Choroid plexus epithelial cell (primary cell): ENCODE measurements at regions not wholly inside any gene's neighbourhood (a gene's known extent, or its start where the extent isn't known, plus 50 kb on each side); places are given as distances from the start of the nearest gene placed in this dataset.
"Not testable (repeated sequence)": the region's sequence is repeated elsewhere in the genome, so short reads cannot be mapped to it uniquely, and the experiment has no call there.

ENCODE experiments used
- DNase-seq: peaks from one replicate; pipeline ENCODE4 v3.0.0-alpha.2; 2010; ENCODE audit warnings: low read depth
- H3K4me3 ChIP-seq: 2 replicates; pipeline ENCODE4 v1.5.1; 2011; ENCODE audit warnings: low read depth, mild to moderate bottlenecking, control low read depth, low read length, moderate library complexity
- CTCF ChIP-seq: conservative IDR thresholded peaks from 2 replicates; pipeline ENCODE4 v1.5.1; 2011; ENCODE audit warnings: low read depth, mild to moderate bottlenecking, control low read depth, inconsistent platforms, low read length, moderate library complexity

DNA sequence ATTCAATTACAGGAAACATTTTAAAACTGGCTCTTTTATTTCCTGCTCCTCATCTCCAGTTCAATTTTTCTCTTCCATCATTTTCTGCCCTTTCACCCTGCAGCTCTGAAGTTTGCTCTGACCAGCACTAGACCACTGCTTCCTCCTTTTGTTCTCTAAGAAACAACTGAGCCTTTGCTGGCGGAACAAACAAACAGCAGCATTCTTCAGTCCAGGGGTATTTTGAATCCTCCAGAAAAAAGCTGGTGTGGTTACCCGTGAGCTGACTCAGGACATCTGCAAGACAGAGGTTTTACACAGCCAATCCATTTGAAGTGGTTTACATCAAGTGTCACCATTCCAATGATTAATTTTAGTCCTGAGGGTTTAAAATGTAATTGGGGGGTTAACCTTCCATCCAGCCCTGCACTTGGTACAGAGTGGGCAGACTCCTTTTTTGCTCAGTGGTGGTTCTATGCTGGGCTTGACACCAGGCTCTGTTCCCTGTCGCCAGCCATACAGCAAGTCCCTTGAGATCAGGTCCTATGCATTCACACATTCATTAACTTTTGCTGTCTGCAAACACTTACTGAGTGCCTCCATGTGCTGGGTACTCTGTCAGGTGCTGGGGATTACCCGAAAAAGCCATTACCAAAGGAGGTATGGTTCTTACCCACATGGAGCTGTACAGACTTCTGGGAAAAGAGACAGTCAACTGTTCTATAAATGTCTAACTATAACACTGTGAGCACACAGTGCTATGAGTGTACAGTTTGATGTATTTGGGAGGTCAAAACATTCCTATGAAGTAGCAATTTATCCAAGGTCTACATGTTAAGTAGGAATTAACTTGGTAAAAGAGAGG lies 909.4 kb upstream of the GYPC start:
- no peak for TF ChIP-seq CTCF
- DNase-seq: no peak
- no peak overlapping the region for H3K4me3 ChIP-seq

DNA sequence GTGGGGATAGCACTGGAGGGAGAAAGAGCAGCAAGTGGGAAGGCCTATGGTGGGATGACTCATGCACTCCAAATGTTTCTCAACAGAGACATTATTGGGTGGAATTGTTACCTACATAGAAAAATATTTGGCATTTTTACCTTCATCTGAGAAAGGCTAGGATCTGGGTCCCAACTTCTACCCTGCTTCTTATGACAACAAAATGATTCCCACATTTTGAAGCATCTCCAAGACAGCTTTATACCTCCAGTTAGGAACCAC lies 908.9 kb upstream of the GYPC start:
- DNase-seq: no peak
- TF ChIP-seq CTCF: no peak
- H3K4me3 ChIP-seq: no peak overlapping the region

DNA sequence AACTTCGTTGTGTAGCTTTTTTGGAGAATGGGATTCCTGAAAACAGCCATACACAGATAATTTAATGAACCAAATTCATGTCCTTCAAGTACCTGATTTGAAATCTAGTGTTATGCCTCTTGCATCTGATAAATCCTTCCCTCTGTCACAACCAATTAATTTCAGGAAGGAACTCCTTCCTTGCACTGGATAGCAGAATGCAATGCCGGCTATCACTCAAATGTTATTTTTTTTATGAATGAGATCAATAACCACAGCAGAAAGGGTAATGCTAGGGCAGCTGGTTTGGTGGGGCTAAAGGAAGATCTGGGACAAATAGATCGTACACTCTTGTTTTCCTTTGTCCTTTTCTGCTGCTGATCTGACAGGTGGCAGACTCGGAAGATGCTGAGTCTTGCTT lies 899.5 kb upstream of the GYPC start:
- DNase-seq: no peak
- TF ChIP-seq CTCF: no peak
- no peak overlapping the region for H3K4me3 ChIP-seq

DNA sequence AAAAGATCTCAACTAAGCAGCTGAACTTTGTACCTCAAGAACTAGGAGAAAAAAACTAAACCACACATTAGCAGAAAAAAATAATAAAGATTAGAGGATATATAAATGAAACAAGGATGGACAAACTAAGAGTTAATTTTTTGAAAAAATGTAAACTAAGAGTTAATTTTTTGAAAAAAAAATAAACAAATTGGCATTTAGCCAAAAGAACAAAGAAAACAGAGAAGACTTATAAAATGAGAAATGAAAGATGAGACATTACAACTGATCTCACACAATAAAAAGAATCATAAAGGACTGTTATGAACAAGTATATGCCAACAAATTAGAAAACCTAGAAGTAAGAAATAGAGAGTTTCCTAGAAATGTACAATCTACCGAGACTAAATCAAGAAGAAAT lies 859.2 kb upstream of the GYPC start:
- no peak for TF ChIP-seq CTCF
- H3K4me3 ChIP-seq: no peak overlapping the region
- no peak for DNase-seq

GRCh38 chr2:125797192-125797591 lies 858.8 kb upstream of the GYPC start:
- TF ChIP-seq CTCF: no peak
- no peak for DNase-seq
- H3K4me3 ChIP-seq: no peak overlapping the region

- TF ChIP-seq CTCF: no peak
- no peak overlapping the region for H3K4me3 ChIP-seq
- DNase-seq: no peak
These were observed 833.2 kb upstream of the GYPC start for GRCh38 chr2:125822746-125823145.

DNA sequence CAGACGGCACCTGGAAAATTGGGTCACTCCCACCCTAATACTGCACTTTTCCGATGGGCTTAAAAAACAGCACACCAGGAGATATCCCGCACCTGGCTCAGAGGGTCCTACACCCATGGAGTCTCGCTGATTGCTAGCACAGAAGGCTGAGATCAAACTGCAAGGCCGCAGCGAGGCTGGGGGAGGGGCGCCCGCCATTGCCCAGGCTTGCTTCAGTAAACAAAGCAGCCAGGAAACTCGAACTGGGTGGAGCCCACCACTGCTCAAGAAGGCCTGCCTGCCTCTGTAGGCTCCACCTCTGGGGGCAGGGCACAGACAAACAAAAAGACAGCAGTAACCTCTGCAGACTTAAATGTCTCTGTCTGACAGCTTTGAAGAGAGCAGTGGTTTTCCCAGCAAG lies 830.2 kb upstream of the GYPC start:
- DNase-seq, H3K4me3 ChIP-seq: not testable (repeated sequence)
